ENCODE measurements at regions not wholly inside any gene's neighbourhood (a gene's known extent, or its start where the extent isn't known, plus 50 kb on each side); places are given as distances from the start of the nearest gene placed in this dataset.
"Not testable (repeated sequence)": the region's sequence is repeated elsewhere in the genome, so short reads cannot be mapped to it uniquely, and the experiment has no call there.

DNA sequence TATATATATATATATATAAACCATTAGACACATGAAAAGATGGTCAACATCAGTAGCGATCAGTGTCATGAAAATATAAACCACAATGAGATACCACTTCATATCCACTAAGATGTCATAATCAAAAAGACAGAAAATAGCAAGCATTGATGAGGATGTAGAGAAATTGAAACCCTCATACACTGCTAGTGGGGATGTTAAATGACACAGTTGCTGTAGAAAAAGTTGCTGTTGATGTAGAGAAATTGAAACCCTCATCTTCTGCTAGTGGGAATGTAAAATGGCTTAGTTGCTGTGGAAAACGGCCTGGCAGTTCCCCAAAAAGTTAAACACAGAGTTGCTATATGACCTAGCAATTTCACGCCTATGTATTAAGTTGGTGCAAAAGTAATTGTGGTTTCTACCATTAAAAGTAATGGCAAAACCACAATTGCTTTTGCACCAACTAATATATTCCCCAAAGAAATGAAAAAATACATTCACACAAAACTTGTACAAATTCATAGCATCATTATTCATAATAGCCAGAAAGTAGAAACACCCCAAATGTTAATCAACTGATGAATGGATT, 120.5 kb upstream of the ZWINT start:
- POLR2A ChIA-PET = no interaction called here
- DNase-seq (ENCODE audit: low read depth, low spot score) = no peak
- TF ChIP-seq CTCF (IDR thresholded peaks at IDR 0.05; ENCODE audit: insufficient read depth, low read length, missing control alignments) = no peak
- CTCF ChIA-PET = no interaction called here
- no peak overlapping the region for H3K4me3 ChIP-seq (ENCODE audit: low read depth, low read length)

DNA sequence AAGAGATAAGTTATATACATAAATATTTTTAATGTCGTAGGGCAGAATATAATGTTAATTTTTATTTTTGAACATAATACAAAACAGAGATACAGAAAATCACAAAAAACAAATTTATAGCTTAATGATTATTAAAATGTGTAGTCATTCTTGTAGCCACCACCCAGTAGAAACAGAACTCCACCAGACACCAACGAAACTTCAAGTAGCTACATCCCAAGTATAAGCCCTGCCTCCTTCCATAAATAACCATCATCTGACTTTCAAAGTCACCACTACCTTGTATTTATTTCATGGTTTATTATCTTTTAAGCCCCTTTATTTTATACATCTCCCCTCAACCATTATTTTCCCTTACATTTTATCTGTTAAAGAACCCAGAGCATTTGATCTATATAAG, 111.9 kb upstream of the ZWINT start:
- H3K4me3 ChIP-seq (ENCODE audit: low read depth, low read length) = no peak overlapping the region
- ChIA-PET CTCF (no interaction called here), POLR2A (no interaction called here)
- DNase-seq (ENCODE audit: low read depth, low spot score) = no peak
- TF ChIP-seq CTCF (IDR thresholded peaks at IDR 0.05; ENCODE audit: insufficient read depth, low read length, missing control alignments) = no peak

DNA sequence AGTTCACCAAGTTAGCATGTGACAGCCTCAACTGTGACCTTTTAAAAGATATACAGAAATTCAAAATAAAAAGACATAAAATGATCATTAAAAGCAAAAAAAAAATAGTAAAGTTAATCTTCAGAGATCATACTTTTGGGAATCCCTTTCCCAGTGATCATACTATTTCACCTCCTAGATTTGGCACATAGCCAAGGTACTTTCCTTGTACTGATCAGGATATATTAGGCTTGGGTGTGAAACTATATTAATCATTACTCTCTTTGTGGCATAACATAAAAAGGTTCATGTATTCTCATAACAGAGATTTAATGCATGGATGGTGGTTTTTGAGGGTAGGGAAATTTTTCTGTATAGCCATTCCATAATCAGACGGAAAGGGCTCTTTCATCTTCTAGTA, 109.6 kb upstream of the ZWINT start:
- ChIA-PET CTCF (no interaction called here), POLR2A (no interaction called here)
- no peak overlapping the region for H3K4me3 ChIP-seq (ENCODE audit: low read depth, low read length)
- no peak for DNase-seq (ENCODE audit: low read depth, low spot score)
- no peak for TF ChIP-seq CTCF (IDR thresholded peaks at IDR 0.05; ENCODE audit: insufficient read depth, low read length, missing control alignments)

GRCh38 chr10:56469482-56469881, 108.4 kb upstream of the ZWINT start:
- CTCF ChIA-PET = no interaction called here
- no peak for TF ChIP-seq CTCF (IDR thresholded peaks at IDR 0.05; ENCODE audit: insufficient read depth, low read length, missing control alignments)
- no peak for DNase-seq (ENCODE audit: low read depth, low spot score)
- POLR2A ChIA-PET = no interaction called here
- H3K4me3 ChIP-seq (ENCODE audit: low read depth, low read length) = no peak overlapping the region

DNA sequence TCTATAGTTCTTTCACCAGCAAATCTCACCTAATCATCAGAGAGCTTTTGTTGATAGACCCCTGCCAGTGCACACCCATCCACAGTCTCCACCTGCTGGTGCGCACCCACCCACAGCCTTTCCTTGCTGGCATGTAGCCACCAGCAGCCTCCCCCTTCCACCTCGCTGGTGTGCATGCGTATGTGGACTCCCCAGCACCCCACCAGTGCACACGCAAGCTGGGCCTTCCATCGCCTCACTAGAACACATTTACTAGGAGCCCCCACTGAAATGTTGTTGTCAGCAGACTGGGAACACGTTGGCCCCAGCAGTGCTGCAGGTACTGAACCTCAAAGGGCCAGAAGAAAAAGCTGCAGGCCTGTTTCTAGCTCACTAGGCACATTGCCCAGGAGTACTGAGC, 104.9 kb upstream of the ZWINT start:
- no peak for DNase-seq (ENCODE audit: low read depth, low spot score)
- no peak for TF ChIP-seq CTCF (IDR thresholded peaks at IDR 0.05; ENCODE audit: insufficient read depth, low read length, missing control alignments)
- CTCF ChIA-PET = no interaction called here
- no peak overlapping the region for H3K4me3 ChIP-seq (ENCODE audit: low read depth, low read length)
- POLR2A ChIA-PET = no interaction called here

DNA sequence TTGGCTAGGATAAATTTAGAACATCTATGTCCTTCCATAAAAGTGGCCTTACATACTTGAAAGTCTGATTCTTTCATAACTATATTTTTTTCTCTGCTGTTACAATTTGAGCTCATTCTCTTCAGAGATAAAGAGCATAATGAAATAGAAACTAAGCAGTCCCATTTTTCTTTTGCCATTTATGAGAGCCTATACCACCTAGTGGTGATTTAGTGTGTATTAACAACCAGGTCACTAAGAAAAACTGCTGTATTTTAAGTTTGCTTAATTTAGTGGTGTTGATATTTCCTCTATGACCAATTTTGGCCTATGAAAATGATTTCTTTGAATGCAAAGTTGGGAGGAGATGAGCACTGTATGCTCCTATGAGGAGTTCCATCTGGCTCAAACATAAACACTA, 88.7 kb upstream of the ZWINT start:
- no peak for TF ChIP-seq CTCF (IDR thresholded peaks at IDR 0.05; ENCODE audit: insufficient read depth, low read length, missing control alignments)
- ChIA-PET POLR2A (no interaction called here), CTCF (no interaction called here)
- no peak for DNase-seq (ENCODE audit: low read depth, low spot score)
- no peak overlapping the region for H3K4me3 ChIP-seq (ENCODE audit: low read depth, low read length)

GRCh38 chr10:56447613-56448012, 86.6 kb upstream of the ZWINT start:
- DNase-seq (ENCODE audit: low read depth, low spot score); POLR2A ChIA-PET; CTCF ChIA-PET; H3K4me3 ChIP-seq (ENCODE audit: low read depth, low read length): not testable (repeated sequence)

- POLR2A ChIA-PET, CTCF ChIA-PET: not testable (repeated sequence)
Measured at GRCh38 chr10:56441337-56441736, 80.3 kb upstream of the ZWINT start.

More at GRCh38 chr10:56441337-56441736, 80.3 kb upstream of the ZWINT start:
- DNase-seq (ENCODE audit: low read depth, low spot score); H3K4me3 ChIP-seq (ENCODE audit: low read depth, low read length): not testable (repeated sequence)
